ENCODE measurements at regions not wholly inside any gene's neighbourhood (a gene's known extent, or its start where the extent isn't known, plus 50 kb on each side); places are given as distances from the start of the nearest gene placed in this dataset.

DNA sequence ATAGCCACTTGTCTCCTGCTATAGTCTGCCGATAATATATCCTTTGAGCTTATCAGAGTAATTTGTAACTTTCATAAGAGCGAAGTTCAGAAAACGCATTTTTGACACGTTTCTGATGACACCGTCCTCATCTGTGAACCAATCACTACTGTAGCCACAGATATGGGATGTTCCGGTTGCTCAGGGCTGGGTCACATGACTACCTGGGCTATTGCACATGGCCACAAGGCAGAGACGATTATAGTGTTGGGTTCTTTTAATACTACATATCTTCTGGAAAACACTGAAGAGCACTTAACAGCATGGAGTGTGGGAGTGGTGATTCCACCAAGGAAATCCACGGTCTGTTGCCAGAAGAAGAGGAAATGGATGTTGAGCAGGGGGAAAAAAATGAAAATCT lies 115.0 kb upstream of the ADRA1B start (continued):
- TF ChIP-seq, protein P1, sequence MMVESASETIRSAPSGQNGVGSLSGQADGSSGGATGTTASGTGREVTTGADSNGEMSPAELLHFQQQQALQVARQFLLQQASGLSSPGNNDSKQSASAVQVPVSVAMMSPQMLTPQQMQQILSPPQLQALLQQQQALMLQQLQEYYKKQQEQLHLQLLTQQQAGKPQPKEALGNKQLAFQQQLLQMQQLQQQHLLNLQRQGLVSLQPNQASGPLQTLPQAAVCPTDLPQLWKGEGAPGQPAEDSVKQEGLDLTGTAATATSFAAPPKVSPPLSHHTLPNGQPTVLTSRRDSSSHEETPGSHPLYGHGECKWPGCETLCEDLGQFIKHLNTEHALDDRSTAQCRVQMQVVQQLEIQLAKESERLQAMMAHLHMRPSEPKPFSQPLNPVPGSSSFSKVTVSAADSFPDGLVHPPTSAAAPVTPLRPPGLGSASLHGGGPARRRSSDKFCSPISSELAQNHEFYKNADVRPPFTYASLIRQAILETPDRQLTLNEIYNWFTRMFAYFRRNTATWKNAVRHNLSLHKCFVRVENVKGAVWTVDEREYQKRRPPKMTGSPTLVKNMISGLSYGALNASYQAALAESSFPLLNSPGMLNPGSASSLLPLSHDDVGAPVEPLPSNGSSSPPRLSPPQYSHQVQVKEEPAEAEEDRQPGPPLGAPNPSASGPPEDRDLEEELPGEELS (CRISPR knock-in tag; IDR thresholded peaks at IDR 0.05; ENCODE audit: borderline replicate concordance): no peak
- TF ChIP-seq ILF3 (IDR thresholded peaks at IDR 0.05; ENCODE audit: borderline replicate concordance) (no peak), NFIC (IDR thresholded peaks at IDR 0.05) (no peak), PHF8 (IDR thresholded peaks at IDR 0.05; ENCODE audit: borderline replicate concordance, low read length) (no peak), PRPF4 (IDR thresholded peaks at IDR 0.05; ENCODE audit: insufficient read depth, low read depth, low read length, poor library complexity, severe bottlenecking) (no peak), PYGO2 (tag; IDR thresholded peaks at IDR 0.05) (no peak), MCM3 (IDR thresholded peaks at IDR 0.05) (no peak), POLR2AphosphoS2 (IDR thresholded peaks at IDR 0.05; ENCODE audit: low read length) (no peak), RAD51 (IDR thresholded peaks at IDR 0.05; ENCODE audit: borderline replicate concordance, low read depth) (0 out of 2 replicates have a peak, but pooled peaks have one; percentile 31), POLR3A (IDR thresholded peaks at IDR 0.05; ENCODE audit: borderline replicate concordance, extremely low read depth, insufficient read depth, insufficient read length) (no peak), NEUROD1 (IDR thresholded peaks at IDR 0.05; ENCODE audit: borderline replicate concordance, low read depth, low read length, partially characterized antibody) (no peak), HMG20B (CRISPR knock-in tag; IDR thresholded peaks at IDR 0.05) (no peak), RB1 (IDR thresholded peaks at IDR 0.05; ENCODE audit: low read depth) (no peak), CEBPG (CRISPR knock-in tag; IDR thresholded peaks at IDR 0.05) (no peak), CEBPG (tag; conservative IDR thresholded peaks at IDR 0.05 in 1 of 2, IDR thresholded peaks at IDR 0.05 in 1 of 2) (peak; percentile 13 to 30; a peak in 1 of 4 replicates), ZNF184 (CRISPR knock-in tag; IDR thresholded peaks at IDR 0.05) (no peak), FOXA1 (IDR thresholded peaks at IDR 0.05; ENCODE audit: borderline replicate concordance) (no peak), ZNF224 (CRISPR knock-in tag; IDR thresholded peaks at IDR 0.05) (no peak)
- TF ChIP-seq, protein P2, sequence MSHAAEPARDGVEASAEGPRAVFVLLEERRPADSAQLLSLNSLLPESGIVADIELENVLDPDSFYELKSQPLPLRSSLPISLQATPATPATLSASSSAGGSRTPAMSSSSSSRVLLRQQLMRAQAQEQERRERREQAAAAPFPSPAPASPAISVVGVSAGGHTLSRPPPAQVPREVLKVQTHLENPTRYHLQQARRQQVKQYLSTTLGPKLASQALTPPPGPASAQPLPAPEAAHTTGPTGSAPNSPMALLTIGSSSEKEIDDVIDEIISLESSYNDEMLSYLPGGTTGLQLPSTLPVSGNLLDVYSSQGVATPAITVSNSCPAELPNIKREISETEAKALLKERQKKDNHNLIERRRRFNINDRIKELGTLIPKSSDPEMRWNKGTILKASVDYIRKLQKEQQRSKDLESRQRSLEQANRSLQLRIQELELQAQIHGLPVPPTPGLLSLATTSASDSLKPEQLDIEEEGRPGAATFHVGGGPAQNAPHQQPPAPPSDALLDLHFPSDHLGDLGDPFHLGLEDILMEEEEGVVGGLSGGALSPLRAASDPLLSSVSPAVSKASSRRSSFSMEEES (CRISPR knock-in tag; IDR thresholded peaks at IDR 0.05): peak; percentile 95
- TF ChIP-seq, protein P3, sequence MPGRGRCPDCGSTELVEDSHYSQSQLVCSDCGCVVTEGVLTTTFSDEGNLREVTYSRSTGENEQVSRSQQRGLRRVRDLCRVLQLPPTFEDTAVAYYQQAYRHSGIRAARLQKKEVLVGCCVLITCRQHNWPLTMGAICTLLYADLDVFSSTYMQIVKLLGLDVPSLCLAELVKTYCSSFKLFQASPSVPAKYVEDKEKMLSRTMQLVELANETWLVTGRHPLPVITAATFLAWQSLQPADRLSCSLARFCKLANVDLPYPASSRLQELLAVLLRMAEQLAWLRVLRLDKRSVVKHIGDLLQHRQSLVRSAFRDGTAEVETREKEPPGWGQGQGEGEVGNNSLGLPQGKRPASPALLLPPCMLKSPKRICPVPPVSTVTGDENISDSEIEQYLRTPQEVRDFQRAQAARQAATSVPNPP (IDR thresholded peaks at IDR 0.05; ENCODE audit: borderline replicate concordance, insufficient read depth, insufficient read length): no peak
- TF ChIP-seq, protein P4, sequence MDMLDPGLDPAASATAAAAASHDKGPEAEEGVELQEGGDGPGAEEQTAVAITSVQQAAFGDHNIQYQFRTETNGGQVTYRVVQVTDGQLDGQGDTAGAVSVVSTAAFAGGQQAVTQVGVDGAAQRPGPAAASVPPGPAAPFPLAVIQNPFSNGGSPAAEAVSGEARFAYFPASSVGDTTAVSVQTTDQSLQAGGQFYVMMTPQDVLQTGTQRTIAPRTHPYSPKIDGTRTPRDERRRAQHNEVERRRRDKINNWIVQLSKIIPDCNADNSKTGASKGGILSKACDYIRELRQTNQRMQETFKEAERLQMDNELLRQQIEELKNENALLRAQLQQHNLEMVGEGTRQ (CRISPR knock-in tag; IDR thresholded peaks at IDR 0.05): peak; percentile 49; the same call in 1 of the 2 replicates
- TF ChIP-seq, protein P5, sequence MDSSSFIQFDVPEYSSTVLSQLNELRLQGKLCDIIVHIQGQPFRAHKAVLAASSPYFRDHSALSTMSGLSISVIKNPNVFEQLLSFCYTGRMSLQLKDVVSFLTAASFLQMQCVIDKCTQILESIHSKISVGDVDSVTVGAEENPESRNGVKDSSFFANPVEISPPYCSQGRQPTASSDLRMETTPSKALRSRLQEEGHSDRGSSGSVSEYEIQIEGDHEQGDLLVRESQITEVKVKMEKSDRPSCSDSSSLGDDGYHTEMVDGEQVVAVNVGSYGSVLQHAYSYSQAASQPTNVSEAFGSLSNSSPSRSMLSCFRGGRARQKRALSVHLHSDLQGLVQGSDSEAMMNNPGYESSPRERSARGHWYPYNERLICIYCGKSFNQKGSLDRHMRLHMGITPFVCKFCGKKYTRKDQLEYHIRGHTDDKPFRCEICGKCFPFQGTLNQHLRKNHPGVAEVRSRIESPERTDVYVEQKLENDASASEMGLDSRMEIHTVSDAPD (CRISPR knock-in tag; IDR thresholded peaks at IDR 0.05): no peak
